D341Med (cell line): ENCODE measurements at regions not wholly inside any gene's neighbourhood (a gene's known extent, or its start where the extent isn't known, plus 50 kb on each side); places are given as distances from the start of the nearest gene placed in this dataset.

Experiments
- DNase-seq: peaks from one replicate; pipeline ENCODE4 v3.0.0; 2012; ENCODE audit warnings: low spot score

DNA sequence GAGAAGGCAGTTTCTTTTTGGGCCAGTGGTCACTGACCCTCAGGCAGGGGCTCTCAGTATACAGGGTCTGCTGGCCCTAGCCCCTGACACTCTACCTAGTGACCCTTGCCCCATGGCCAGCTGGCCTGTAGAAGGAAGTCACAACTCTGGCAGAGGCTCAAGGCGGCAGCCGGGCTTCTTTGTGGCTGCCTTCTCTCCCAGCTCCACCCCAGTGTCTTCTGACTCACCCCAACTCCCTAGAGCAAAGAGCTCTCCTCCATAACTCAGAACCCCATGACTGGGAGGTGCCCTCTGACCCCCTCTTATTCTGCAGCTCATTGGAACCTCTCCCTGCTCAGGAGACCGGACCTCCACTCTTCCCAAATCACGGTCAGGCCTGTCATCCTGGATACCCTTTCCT is 358.2 kb downstream of the FGFR2 start:
- DNase-seq: no peak

DNA sequence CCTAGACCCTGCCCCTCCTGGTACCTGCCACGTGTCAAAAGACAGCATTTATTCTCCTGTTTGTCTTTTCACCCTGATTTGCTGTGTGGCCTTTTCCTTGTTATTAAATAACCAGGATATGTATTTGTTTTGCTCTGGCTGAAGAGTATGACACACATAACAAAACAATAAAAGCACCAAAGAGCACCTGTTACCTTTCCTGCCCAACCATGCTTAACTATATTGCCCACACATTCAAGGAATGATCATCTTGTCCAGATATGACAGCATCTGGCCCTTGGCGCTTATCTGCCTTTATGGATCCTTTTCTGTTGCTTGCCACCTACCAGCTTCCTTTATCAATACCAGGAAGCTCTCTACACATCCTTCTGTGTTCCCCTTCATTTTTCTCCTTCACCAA is 357.7 kb downstream of the FGFR2 start:
- no peak for DNase-seq

DNA sequence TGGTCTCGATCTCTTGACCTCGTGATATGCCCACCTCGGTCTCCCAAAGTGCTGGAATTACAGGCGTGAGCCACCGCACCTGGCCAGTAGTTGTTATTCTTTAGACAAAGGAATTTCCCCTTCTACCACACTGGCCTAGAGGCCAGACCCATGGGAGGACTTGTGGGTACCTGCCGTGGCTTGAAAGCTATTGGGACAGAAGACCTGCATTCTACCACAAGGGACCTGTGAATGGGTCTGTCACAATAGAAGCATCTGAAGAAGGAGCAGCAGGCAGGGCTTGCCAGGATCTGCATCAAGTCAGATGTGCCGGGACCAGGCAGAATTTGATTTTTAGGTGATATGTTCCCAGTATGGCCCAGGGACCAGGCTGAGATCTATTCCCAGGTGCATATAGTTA is 356.9 kb downstream of the FGFR2 start:
- DNase-seq: no peak

DNA sequence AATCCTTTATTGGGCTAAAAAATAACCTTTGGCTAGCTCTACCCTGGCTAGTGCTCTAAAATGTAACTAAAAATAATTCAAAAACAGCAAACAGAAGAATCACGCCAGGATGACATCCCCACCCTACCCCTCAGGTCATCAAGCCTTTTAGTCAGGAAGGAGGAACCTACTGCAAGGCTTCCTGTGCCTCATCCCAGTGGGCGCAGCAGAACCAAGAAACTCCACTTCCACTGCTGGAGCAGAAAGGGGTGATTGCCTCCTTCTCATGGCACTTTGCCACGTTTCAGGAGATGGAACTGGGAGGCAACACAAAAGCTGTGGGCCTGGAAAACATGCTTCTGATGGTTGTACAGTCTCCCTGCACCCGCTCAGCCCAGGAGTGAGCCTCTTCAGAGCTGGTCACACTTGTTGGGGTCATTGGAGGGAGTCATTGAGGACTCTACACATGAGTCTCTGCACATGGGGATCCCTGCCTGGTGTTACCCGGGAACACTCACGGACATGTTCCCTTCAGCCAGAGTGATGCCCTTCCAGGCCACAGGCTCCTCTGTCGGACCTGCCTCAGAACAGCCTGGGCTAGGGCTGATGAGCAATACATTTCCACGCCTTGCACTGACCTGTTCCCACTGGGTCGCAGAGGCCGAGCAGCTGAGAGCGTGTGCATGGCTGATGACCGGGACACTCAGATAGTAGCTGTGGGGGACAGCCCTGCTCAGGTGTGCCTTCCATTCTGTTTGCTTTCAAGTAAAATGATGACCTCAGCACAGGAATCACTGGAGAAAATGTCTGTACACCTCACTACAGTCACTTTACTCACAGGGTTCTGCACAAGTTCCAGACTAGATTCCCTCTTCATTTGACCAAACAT is 355.3 kb downstream of the FGFR2 start:
- DNase-seq: no peak

DNA sequence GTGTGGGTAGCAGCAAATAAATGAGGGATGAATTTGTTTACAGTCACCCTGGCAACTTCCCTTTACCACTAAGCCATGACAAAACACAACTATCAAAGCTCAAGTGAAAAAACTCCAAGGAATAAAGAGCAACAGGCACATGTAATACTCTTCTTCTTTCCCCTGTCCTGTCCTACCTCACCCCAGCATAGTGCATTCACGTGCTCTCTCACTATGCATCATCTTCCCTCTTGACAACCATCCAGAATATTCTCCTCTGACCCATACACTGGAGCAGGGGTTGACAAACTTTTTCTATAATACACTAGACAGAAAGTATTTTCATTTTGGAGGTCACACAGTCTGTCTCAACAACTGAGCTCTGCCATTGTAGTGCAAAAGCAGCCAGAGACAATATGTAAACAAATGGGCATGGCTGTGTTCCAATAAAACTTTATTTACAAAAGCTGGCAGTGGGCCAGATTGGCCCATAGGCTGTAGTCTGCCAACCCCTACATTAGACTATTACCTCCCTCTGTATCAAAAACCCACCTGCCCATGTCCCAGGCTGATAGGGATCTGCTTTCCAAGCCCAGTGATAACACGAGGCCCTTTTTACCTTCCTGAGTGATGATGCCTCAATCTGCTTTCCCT is 354.5 kb downstream of the FGFR2 start:
- DNase-seq: no peak

DNA sequence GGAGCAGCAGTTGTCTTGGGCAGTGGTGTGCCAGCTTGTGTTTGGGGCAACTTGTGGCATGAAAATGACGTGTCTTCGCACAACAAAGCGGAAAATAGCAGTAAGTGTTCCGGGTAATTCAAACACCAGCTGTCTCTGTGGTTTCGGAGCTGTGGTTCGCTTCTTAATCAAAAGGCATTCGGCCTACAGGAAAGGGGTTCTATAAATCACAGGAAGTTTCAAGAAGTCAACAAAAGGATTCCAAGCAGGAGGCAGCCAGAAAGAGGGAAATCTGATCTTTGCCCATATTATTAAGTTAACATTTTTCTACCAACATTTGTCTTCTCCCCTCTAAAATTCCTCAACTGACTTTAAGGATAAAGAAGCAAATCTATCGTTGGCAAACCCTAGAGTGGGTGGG is 353.4 kb downstream of the FGFR2 start:
- no peak for DNase-seq

DNA sequence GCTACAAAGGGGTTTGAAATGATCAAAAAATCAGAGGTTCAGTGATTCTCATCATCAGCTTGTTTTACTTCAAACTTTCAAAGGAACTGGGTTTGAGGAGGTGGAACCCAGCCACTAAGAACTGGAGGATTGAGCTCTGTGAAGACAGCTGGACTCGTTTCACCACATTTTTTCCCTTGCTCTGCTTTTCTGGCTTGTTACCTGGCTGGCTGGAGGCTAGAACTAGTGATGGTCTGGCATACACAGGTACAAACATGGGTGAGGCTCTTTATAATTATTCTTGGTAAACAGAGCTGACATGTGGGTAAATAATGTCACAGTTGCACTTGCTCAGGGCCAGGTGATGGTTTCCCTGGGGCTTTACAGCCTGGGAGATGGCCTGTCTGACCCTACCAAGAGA is 352.5 kb downstream of the FGFR2 start:
- no peak for DNase-seq

DNA sequence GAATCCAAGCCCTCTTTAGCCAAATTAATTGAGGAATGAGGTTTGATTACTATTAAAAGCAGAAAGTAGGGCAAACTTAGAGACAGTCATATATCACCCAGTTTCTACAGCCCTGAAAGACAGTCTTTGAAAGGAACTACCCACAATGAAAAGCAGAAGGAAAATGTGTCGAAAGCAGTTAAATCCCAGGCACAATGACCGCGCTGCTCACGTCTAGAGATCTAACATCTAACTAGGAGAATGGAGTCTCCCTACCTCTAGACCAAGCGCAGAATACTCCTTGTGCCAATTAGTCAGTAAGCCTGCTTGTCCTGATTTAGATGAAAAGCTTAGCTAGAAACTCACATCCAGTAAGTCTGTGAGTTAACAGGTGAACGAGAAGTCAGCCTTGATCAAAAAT is 350.0 kb downstream of the FGFR2 start:
- no peak for DNase-seq

DNA sequence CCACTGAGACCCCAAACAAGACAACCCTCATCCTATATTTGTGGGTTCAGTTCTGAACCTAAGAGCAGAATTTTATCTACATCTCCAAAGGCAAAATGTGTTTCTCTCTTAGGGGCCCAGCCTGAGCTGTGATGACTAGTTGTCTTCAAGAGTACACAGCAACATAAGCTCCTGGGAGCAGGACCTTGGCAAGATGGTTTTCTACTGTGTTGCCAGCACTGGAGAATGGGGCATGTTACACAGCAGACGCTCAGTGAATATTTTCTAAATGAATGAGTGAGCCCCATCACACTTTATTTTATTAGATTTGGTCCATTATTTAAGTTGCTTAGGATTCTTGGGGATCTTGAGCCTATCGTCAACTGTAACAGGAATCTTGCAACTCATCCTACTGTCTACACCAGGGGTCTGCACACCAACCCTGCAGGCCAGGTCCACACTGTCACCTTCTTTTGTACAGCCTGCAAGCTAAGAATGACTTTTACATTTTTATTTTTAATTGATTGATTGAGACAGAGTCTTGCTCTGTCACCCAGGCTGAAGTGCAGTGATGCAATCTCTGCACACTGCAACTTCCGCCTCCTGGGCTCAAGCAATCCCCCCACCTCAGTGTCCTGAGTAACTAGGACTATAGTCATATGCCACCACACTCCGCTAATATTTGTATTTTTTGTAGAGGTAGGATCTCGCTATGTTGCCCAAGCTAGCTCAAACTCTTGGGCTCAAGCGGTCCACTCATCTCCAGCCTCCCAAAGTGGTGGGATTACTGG is 347.1 kb downstream of the FGFR2 start:
- no peak for DNase-seq

DNA sequence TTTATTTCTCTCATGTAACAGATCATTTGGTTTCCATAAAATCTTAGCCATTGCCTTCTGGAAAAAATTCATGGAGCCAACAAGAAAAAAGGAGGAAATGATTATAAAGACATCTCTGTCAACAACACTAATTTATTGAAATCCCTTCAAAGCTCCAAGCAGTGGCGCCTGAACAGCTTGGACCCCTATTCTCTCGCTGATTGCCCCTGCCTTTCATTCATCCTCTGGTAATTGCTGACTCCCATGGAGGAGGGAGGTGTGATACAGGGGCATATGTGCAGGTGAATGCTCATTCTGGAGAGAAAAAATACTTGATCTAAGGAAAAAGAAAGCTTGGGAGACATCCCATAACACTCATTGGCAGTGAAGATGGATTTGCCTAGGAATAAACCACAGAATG is 345.5 kb downstream of the FGFR2 start:
- no peak for DNase-seq

DNA sequence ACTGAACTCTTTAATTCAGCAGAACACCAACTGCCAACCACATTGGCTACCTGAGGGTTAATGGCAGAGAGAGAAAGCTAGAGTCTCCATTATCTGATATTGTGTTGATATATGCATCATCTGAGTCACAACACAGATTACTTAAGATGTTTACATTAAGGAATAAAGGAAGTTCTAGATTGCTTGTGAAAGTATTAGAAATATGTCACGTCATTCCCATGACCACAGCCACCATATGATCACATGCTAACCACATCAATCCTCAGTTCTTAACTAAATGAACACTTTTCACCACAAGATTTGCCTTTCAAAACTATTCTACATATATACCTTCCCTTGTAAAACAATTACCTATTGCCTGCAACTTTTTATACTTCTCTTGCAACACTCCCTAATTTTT is 337.9 kb downstream of the FGFR2 start:
- DNase-seq: no peak

DNA sequence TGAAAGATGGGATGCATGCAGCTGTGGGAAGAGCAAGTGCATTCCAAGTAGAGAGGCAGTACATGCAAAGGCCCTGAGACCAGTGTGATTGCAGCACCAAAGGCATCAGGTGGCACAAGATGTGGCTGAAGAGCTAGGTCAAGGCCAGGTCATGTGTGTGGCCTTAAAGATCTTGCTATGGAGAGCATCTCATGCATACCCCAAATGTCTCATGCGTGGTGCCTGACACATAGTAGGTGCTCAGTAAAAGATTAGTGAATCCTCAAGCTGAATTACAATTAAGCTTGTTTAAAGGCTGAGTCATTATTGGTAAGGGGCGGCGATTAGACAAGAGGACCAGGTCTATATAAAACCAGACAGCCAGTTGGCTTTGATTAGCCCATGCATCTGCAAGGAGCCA is 336.6 kb downstream of the FGFR2 start:
- DNase-seq: no peak

DNA sequence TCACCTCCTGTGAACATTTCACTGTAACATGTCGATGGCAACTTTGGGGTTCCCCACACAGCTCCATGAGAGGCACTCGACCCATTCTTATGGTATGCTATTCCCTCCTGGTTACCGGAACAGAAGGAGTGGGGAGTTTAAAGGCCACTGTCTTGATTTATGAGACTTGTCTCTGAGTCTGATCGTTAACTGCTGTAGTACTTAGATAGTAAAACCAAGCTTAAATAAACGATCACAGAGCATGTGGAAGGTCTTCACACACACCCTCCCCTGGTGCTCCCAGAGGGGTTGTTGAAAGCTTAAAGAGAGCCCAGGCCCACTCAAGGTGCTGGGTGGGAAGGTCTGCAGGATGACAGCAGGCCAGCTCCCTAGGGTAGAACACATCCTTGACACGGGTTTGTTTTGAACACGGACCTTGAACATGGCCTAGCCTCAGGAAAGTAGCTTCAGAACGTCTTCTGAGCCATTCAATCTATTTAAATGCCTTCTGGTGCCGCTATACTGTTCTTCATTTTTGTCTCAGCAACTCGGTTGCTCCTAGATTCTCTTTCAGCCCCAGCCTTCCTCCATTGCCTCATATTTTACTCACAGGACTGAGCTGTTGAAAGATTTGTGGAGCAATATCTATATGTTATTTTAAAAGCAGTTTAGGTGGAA is 335.3 kb downstream of the FGFR2 start:
- no peak for DNase-seq

DNA sequence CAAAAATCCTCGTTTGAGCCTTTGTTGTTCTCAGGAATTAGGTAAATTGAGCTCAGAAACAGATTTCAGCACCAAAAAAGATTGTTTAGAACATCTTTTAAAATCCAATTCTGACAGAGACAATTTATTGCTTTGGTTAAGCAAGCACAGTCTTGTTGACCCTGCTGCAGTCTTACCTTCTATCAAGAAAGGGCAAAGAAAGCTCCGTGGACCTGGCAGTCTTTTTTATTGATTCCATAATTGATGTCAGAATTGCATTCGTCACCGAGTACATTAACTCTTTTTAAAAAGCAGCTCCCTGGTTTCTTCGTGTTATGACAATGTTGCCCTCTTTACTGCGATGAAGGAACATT is 334.8 kb downstream of the FGFR2 start:
- no peak for DNase-seq

DNA sequence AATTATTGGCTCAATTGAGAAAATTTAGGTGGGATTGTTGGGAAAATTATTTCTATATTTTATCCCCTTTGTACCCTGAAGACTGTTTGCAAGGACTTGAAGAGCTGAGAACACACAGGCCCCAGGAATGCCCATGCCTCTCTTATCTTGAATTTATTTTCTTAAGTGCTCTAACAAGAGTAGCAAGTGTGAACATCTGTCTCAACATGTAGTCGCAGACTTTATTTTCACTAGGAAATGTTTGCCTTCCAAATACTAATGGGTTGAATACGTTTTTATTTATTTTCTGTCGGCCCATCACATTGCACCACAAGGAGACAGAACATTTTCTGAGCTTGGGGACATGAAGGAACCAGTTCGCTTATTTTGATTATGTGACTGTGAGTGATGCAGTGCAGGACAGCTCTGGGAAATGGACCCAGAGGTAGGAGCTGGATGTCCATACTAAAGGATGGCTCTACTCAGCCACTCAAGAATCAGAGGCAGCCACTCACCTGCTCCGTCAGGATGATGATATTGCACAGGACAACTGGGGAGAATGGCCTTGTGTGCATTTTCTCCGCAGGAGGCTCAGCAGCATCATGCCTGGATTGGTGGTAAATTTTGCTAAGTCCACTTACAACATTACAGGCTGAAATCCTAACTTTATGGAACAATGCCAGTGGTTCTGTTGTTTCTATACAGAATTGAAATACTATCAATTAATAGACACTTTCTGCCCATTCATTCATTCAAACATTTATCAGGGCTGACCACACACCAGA is 332.7 kb downstream of the FGFR2 start:
- DNase-seq: no peak

DNA sequence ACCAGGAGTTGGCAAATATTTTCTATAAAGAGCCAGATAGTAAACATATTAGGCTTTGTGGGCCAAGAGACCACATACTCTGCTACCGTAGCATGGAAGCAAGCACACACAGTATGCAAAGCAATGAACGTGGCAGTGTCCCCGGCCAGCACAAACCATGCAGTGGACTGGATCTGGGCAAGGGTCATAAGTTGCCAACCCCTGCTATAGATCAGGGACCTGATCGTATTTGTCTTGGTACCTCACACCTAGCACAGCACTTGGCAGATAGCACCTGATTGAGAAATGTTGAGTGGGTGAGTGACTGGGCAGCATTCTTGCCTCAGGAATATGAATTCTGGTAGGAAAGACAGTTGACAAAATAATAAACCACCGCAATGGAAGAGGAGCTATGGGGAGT is 331.9 kb downstream of the FGFR2 start:
- no peak for DNase-seq

DNA sequence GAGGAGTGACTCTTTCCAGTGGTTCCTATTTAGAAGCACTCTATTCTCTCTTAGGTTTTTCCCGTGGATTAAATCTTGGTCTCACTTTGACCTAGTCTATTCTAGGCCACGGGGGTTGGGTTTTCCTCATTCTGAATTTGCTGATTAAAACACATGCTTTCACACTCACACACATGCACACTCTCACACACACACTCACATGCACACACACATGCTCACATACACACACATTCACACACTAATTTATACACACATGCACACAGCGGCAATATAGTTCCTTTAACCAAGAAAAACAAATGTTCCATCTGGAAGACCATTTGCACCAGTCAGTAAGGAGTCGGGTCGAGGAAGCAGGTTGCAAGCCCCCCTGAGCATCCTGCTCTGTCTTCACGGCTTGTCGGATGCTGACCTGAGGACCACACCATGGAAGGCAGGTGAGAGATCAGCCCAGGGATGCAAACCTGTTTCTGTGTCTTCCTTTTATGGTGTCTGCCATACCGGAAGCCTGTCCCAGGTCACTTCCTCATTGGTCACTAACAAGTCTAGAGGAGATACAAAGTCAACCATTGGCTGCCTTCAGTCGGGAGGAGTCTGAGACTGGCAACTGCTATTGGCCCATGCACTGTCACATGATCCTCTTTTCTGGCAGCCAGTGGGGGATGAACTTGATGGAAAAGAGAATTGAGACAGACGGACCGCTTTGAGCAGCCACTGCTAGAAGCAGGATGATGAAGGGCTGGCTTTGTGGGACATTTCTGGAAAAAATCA is 330.8 kb downstream of the FGFR2 start:
- DNase-seq: no peak

DNA sequence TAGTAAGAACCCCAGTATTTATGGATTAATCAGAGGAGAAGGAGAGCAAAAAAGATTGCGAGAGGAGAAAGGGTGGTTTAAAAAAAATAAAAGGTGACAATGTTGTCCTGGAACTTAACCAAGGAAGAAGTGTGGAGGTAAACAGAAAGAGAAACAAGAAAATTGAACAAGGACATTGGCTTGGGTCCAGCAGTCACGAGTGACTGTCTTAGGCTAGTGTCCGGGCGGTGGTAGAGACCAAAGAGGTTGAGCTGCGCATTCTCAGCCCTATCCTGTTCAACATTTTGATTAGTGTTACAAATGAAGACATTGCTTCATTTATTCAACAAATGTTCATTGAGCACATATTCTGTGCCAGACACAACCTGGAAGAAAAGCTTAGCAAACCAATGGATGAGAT is 329.9 kb downstream of the FGFR2 start:
- no peak for DNase-seq

DNA sequence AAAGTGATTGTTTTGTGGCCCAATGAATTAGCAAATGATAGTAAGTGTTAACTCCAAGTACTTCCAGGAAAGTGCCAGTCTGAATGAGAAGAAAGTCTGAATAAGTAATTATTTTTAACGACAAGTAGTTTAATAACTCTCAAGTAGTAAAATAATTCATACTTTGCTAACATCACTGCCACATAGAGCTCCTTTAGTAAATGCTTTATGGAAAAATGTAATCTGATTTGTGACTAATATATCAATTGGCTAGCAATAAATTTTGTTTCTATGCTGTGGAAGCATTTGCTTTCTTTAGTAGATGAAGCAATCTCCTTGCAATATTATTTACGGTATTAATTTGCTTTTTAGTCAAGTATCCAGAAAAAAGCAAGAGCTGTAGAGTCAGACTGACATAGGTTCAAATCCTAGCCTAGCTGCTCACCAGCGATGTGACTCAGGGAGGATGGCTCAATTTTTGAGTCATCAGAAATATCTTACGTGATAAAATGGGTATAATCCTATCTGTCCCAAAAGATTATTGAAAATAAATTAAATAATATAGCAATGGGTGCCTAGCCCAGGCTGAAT is 329.3 kb downstream of the FGFR2 start:
- no peak for DNase-seq

DNA sequence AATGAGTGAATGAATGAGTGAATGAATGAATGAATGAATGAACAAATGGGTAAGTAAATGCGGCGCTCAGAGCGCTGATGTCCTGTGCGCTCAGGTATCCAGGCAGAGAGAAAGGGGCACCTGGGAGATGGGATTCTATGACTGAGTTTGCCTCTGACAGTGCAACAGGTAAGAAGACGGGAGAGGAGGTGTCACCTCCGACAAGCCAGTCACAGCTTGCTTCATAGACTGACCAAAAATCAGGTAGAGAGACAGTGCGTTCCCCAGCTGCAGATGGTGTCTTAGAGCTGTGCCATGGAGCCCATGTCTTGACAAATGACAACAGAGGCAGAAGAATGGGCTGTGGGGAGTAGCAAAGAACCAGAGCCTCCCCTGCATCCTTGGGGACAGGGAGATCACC is 327.3 kb downstream of the FGFR2 start:
- no peak for DNase-seq

DNA sequence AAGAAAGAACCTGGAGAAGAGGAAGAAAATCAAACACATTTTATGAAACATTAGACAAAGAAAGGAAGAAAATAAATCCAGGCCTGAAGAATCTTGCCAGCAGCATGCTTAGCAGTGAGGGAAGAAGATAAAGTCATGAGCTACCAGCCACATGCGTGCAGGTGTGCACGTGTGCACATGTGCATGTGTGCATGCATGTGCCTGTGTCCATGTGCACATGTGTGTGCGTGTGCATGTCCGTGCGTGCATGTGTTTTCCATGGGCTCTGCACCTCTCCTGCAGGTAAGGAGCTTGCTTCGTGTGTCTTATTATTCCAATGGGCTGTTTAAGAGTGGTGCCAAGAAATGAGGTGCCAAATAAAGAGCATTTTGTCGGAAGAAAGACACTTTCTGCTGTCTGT is 322.2 kb downstream of the FGFR2 start:
- DNase-seq: no peak
